ENCODE measurements at regions not wholly inside any gene's neighbourhood (a gene's known extent, or its start where the extent isn't known, plus 50 kb on each side); places are given as distances from the start of the nearest gene placed in this dataset.

- TF ChIP-seq CTBP2 (IDR thresholded peaks at IDR 0.05; ENCODE audit: borderline replicate concordance, insufficient read depth, insufficient read length, low read length) = no peak
- TF ChIP-seq BCL11A (IDR thresholded peaks at IDR 0.05; ENCODE audit: low read depth in 2 of 2, low read length in 2 of 2) = no peak
- TF ChIP-seq JUND (IDR thresholded peaks at IDR 0.05; ENCODE audit: low read length) = no peak
- TF ChIP-seq EGR1 (IDR thresholded peaks at IDR 0.05; ENCODE audit: borderline replicate concordance, low read depth, low read length) = no peak
- no peak for TF ChIP-seq POLR2AphosphoS5 (IDR thresholded peaks at IDR 0.05; ENCODE audit: low read depth, low read length)
Observed at GRCh38 chr9:81521892-81522291, 167.5 kb downstream of the TLE1 start (continued).
